WI38 (cell line): ENCODE measurements at regions not wholly inside any gene's neighbourhood (a gene's known extent, or its start where the extent isn't known, plus 50 kb on each side); places are given as distances from the start of the nearest gene placed in this dataset.

Experiments
- H3K4me3 ChIP-seq: 2 replicates; pipeline ENCODE4 v1.5.1; 2011; ENCODE audit warnings: low read depth, mild to moderate bottlenecking, control low read depth, low read length
- CTCF ChIP-seq: IDR thresholded peaks from 2 replicates; pipeline ENCODE4 v1.5.1; 2012; ENCODE audit warnings: low read depth, mild to moderate bottlenecking, control low read depth, low read length

DNA sequence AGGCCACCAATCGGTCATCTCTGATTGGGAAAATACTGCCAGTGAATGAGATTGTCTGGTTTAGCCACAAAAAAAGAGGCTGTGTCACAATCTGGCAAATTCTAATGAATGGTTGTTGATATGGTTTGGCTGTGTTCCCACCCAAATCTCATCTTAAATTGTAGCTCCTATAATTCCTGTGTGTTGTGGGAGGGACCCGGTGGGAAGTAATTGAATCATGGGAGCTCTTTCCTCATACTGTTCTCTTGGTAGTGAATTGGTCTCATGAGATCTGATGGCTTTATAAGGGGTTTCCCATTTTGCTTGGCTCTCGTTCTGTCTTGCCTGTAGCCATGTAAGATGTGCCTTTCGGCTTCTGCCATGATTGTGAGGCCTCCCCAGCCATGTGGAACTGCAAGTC lies 838.3 kb downstream of the SLC4A3 start:
- no peak for TF ChIP-seq CTCF

DNA sequence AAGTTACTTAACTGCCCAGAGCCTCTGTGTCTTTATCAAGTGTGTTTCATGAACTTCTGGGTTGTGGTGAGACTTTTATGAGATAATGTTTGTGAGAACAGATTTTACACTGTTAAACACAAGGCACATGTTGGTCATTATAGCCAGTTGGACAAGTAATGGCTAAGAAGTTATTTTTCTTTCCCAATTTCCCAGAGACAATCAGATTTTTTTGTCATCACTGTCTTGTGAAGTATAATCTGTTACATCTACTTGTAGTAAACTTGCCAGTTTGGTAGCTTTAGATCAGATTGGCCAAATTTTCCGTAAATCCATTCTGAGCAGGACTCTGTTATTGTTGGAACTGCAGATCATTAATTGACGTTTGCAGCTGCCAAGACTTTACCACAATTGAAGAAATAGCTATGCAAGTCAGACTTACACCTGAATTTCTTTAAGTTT lies 838.8 kb downstream of the SLC4A3 start:
- H3K4me3 ChIP-seq = no peak overlapping the region

More for the DNA sequence above, 838.3 kb downstream of the SLC4A3 start:
- no peak overlapping the region for H3K4me3 ChIP-seq

DNA sequence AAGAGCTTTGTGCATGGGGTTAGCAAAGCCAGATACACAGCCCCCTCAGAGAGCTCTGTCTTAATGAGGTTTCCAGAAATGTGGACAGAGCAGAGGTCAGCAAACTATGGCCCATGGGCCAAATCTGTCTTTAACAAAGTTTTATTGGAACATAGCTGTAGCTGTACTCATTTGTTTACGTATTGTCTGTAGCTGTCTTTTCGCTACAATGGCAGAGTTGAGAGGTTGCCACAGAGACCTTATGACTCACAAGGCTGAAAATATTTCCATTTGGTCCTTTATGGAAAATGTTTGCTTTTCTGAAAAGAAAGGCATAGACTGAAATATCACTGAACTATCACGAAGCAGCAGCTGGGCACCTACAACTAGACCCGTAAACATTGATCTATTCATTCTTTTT lies 841.8 kb downstream of the SLC4A3 start:
- no peak for TF ChIP-seq CTCF
- no peak overlapping the region for H3K4me3 ChIP-seq

More for the DNA sequence above, 838.8 kb downstream of the SLC4A3 start:
- no peak for TF ChIP-seq CTCF

DNA sequence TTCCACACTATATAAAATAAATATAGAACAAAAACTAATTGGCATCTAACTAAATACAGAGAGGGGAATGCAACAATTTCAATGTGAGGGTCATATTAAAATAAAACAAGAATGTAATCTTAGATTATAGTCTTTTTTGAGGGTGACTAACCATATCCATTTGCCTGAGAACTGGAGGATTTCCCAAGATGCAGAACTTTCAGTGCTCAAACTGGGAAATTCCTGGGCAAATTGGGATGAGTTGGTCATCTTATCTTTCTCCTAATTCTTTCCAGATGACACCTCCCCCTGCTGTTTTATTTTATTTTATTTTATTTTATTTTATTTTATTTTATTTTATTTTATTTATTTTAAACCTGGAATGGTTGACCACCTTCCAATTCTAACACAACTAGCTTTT lies 846.2 kb downstream of the SLC4A3 start:
- TF ChIP-seq CTCF = no peak
- H3K4me3 ChIP-seq = no peak overlapping the region

GRCh38 chr2:220476877-220477276 lies 849.4 kb downstream of the SLC4A3 start:
- no peak overlapping the region for H3K4me3 ChIP-seq
- TF ChIP-seq CTCF = no peak

- TF ChIP-seq CTCF = no peak
Observed at GRCh38 chr2:220478305-220479058, 851.1 kb downstream of the SLC4A3 start.

DNA sequence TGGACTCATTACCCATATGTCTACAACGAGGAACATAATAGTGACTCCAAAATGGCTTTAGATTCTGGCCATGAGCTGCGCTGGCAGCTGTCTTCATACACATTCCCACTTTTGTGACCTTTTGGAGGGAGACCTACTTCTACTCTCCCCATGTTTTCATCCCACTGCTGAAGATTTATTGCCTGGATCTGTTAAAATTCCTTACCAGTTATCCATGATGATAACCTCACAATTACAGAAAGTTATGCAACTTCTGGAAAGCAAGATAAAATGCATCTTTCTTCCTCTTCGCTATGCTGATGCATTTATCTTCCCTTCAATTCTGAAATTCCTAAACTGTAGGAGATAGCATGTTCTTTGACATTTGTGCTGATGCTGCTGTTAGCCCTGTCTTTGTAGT lies 855.3 kb downstream of the SLC4A3 start:
- H3K4me3 ChIP-seq = no peak overlapping the region
- TF ChIP-seq CTCF = no peak

More at GRCh38 chr2:220478305-220479058, 851.1 kb downstream of the SLC4A3 start:
- H3K4me3 ChIP-seq = no peak overlapping the region
